H1 (cell line): ENCODE measurements at regions not wholly inside any gene's neighbourhood (a gene's known extent, or its start where the extent isn't known, plus 50 kb on each side); places are given as distances from the start of the nearest gene placed in this dataset.

Experiments
- CTCF ChIA-PET: fragments of 300-600 bp; sonication (Branson Sonifier 250); formaldehyde crosslinking; loops from one replicate; lab custom pipeline; 2021; ENCODE audit not compliant: partially characterized antibody; lab: Charles Lee
- POLR2A ChIA-PET: fragments of 300-600 bp; sonication (Branson Sonifier 250); formaldehyde crosslinking; loops from one replicate; lab custom pipeline; 2021; ENCODE audit warnings: inconsistent platforms; ENCODE audit not compliant: partially characterized antibody; lab: Charles Lee
- DNase-seq, 2 experiments: peaks; one replicate each; pipeline versions ENCODE4 v3.0.0 to v3.0.0-alpha.2; 2010 to 2022; ENCODE audit warnings: low spot score in 2 of 2, low read depth in 1 of 2, mixed read lengths in 1 of 2
- FAIRE-seq: peaks from 2 replicates; lab custom pipeline; 2011; peaks lifted over from hg19 to GRCh38; lab: Jason Lieb, UNC
- H2AFZ ChIP-seq: 2 replicates; pipeline ENCODE4 v1.8.1; 2012; ENCODE audit warnings: low read length, inconsistent platforms
- H2AK5ac ChIP-seq: 2 replicates; pipeline ENCODE4 v1.6.1; 2013; ENCODE audit warnings: low read depth, low read length
- H2BK120ac ChIP-seq: replicated peaks from 2 replicates; pipeline ENCODE3; 2013; ENCODE audit warnings: low read depth, low read length, inconsistent platforms
- H2BK12ac ChIP-seq: 2 replicates; pipeline ENCODE4 v1.6.1; 2013; ENCODE audit warnings: low read depth, low read length
- H2BK15ac ChIP-seq: 2 replicates; pipeline ENCODE4 v1.6.1; 2013; ENCODE audit warnings: low read length
- H2BK20ac ChIP-seq: 2 replicates; pipeline ENCODE4 v1.6.1; 2013; ENCODE audit warnings: low read length
- H2BK5ac ChIP-seq: 2 replicates; pipeline ENCODE4 v1.6.1; 2013; ENCODE audit warnings: low read depth, low read length
- H3K14ac ChIP-seq: 2 replicates; pipeline ENCODE4 v1.6.1; 2013; ENCODE audit warnings: inconsistent platforms; ENCODE audit not compliant: insufficient read length
- H3K18ac ChIP-seq: 2 replicates; pipeline ENCODE4 v1.6.1; 2013; ENCODE audit warnings: low read length; ENCODE audit errors: extremely low read depth
- H3K23ac ChIP-seq: 2 replicates; pipeline ENCODE4 v1.6.1; 2013; ENCODE audit warnings: inconsistent platforms; ENCODE audit not compliant: insufficient read length
- H3K23me2 ChIP-seq: 2 replicates; pipeline ENCODE4 v1.6.1; 2013; ENCODE audit warnings: low read depth, low read length
- H3K27ac ChIP-seq: 2 replicates; pipeline ENCODE4 v1.6.1; 2011; ENCODE audit warnings: low read depth, low read length, inconsistent platforms
- H3K27me3 ChIP-seq, 4 experiments: replicated peaks in 1 of 4; 1 replicate in 1 of 4; 2 replicates in 3 of 4; pipeline versions ENCODE4 v1.6.1 to v1.8.1; 2011 to 2013; ENCODE audit warnings: low read length in 3 of 4, mild to moderate bottlenecking in 3 of 4, inconsistent platforms in 2 of 4, mixed read lengths in 2 of 4, moderate library complexity in 1 of 4; ENCODE audit not compliant: control insufficient read depth in 3 of 4, insufficient read depth in 3 of 4; ENCODE audit errors: extremely low read depth in 1 of 4
- H3K36me3 ChIP-seq, 4 experiments: 2 replicates each; pipeline versions ENCODE4 v1.6.1 to v1.8.1; 2011 to 2013; ENCODE audit warnings: mild to moderate bottlenecking in 4 of 4, low read length in 3 of 4, moderate library complexity in 2 of 4, control low read depth in 1 of 4, inconsistent platforms in 1 of 4; ENCODE audit not compliant: insufficient read depth in 4 of 4, control insufficient read depth in 2 of 4
- H3K4ac ChIP-seq: replicated peaks from 2 replicates; pipeline ENCODE3; 2013; ENCODE audit warnings: low read length, low read depth, mixed read lengths, inconsistent platforms; ENCODE audit not compliant: insufficient read length
- H3K4me1 ChIP-seq, 4 experiments: replicated peaks in 1 of 4; 1 replicate in 1 of 4; 2 replicates in 3 of 4; pipeline versions ENCODE4 v1.6.1 to v1.8.1; 2011 to 2013; ENCODE audit warnings: low read length in 3 of 4, inconsistent platforms in 2 of 4, mixed read lengths in 1 of 4; ENCODE audit not compliant: insufficient read depth in 4 of 4, control insufficient read depth in 3 of 4
- H3K4me2 ChIP-seq, 2 experiments: 2 replicates each; pipeline versions ENCODE4 v1.6.1 to v1.8.1; 2011 to 2013; ENCODE audit warnings: low read depth in 2 of 2, low read length in 2 of 2, control low read depth in 1 of 2, inconsistent platforms in 1 of 2, mild to moderate bottlenecking in 1 of 2; ENCODE audit not compliant: insufficient read depth in 1 of 2
- H3K4me3 ChIP-seq, 4 experiments: fragments of 200-600, 300-600 bp in 1 of 4; sonication (generic), shearing (Covaris generic), sonication (Bioruptor Twin) in 1 of 4; 2 replicates each; pipeline versions ENCODE4 v1.5.1 to v1.8.1; 2011 to 2016; ENCODE audit warnings: low read length in 4 of 4, low read depth in 3 of 4, control low read depth in 2 of 4, inconsistent platforms in 2 of 4, mild to moderate bottlenecking in 2 of 4, mixed read lengths in 1 of 4, moderate library complexity in 1 of 4; ENCODE audit not compliant: insufficient read depth in 2 of 4; ENCODE audit errors: extremely low read depth in 1 of 4
- H3K56ac ChIP-seq: replicated peaks from 2 replicates; pipeline ENCODE3; 2013; ENCODE audit warnings: low read depth, mild to moderate bottlenecking, mixed read lengths, low read length, inconsistent platforms; ENCODE audit not compliant: insufficient read length
- H3K79me1 ChIP-seq: 2 replicates; pipeline ENCODE4 v1.6.1; 2013; ENCODE audit warnings: low read depth, low read length, control low read depth
- H3K79me2 ChIP-seq, 2 experiments: 2 replicates each; pipeline versions ENCODE4 v1.6.1 to v1.8.1; 2012 to 2013; ENCODE audit warnings: low read length in 2 of 2, mild to moderate bottlenecking in 2 of 2, inconsistent platforms in 1 of 2; ENCODE audit not compliant: insufficient read depth in 2 of 2, control insufficient read depth in 1 of 2
- H3K9ac ChIP-seq, 4 experiments: replicated peaks in 1 of 4; 1 replicate in 1 of 4; 2 replicates in 3 of 4; pipeline versions ENCODE4 v1.6.1 to v1.8.1; 2011 to 2013; ENCODE audit warnings: low read depth in 3 of 4, low read length in 3 of 4, control low read depth in 2 of 4, mild to moderate bottlenecking in 2 of 4, moderate library complexity in 2 of 4, inconsistent platforms in 1 of 4; ENCODE audit errors: extremely low read depth in 1 of 4
- H3K9me3 ChIP-seq, 2 experiments: 2 replicates each; pipeline versions ENCODE4 v1.6.1 to v1.8.1; 2012 to 2013; ENCODE audit warnings: mild to moderate bottlenecking in 2 of 2, moderate library complexity in 2 of 2, control low read depth in 1 of 2, inconsistent platforms in 1 of 2, low read depth in 1 of 2, low read length in 1 of 2, mixed read lengths in 1 of 2; ENCODE audit not compliant: insufficient read depth in 2 of 2
- H4K20me1 ChIP-seq, 2 experiments: replicated peaks in 1 of 2; 2 replicates each; pipeline versions ENCODE3 to v1.8.1; 2011 to 2013; ENCODE audit warnings: inconsistent platforms in 2 of 2, low read length in 2 of 2, mild to moderate bottlenecking in 1 of 2; ENCODE audit not compliant: insufficient read depth in 2 of 2, control insufficient read depth in 1 of 2
- H4K5ac ChIP-seq: 2 replicates; pipeline ENCODE4 v1.6.1; 2013; ENCODE audit warnings: low read length, low read depth, mixed read lengths, inconsistent platforms; ENCODE audit not compliant: insufficient read length
- H4K8ac ChIP-seq: 2 replicates; pipeline ENCODE4 v1.8.0; 2013; ENCODE audit warnings: mild to moderate bottlenecking, moderate library complexity, low read length, inconsistent platforms; ENCODE audit not compliant: insufficient read depth; ENCODE audit errors: extremely low read depth
- H4K91ac ChIP-seq: replicated peaks from 2 replicates; pipeline ENCODE3; 2013; ENCODE audit warnings: low read length, mixed read lengths, inconsistent platforms; ENCODE audit not compliant: insufficient read length
- CBX8 ChIP-seq: fragments of 300-800, 300-1000 bp; sonication (generic); IDR thresholded peaks from 2 replicates; pipeline ENCODE4 v1.7.1; 2016; ENCODE audit warnings: low read depth, low read length, borderline replicate concordance
- WGBS, 2 experiments: shearing (Covaris generic) in 1 of 2; methylation state at CpG; one replicate each; pipeline versions ENCODE4 v1.1.6 to v1.1.7; 2013 to 2015; ENCODE audit warnings: low lambda C conversion rate in 2 of 2, mixed read lengths in 2 of 2, inconsistent platforms in 1 of 2, low coverage in 1 of 2, missing lambda C conversion rate in 1 of 2; ENCODE audit not compliant: insufficient replicate concordance in 2 of 2, insufficient coverage in 1 of 2, insufficient read length in 1 of 2; ENCODE audit errors: extremely low coverage in 1 of 2, missing lambda C conversion rate in 1 of 2; 5-methylcytosine and 5-hydroxymethylcytosine counted together

GRCh38 chr15:35827911-35828310, 281.9 kb upstream of the DPH6 start:
- no peak overlapping the region for H2AK5ac ChIP-seq
- H3K18ac ChIP-seq: no peak overlapping the region
- H3K56ac ChIP-seq: no peak overlapping the region
- no peak for TF ChIP-seq CBX8
- 82% methylated on average over 3 of the region's 3 CpGs; no CpG with 5 or more reads in 1 of the 2 experiments for WGBS, 2 experiments
- H4K91ac ChIP-seq: no peak overlapping the region
- H3K27me3 ChIP-seq: no peaks in the 10 kb centered on the region
- no peaks in the 10 kb centered on the region for H3K36me3 ChIP-seq
- no peak overlapping the region for H3K14ac ChIP-seq
- H3K4ac ChIP-seq: no peak overlapping the region
- no peak overlapping the region for H2BK20ac ChIP-seq
- H3K79me1 ChIP-seq: no peaks in the 10 kb centered on the region
- no peak overlapping the region for H2BK15ac ChIP-seq
- H3K4me2 ChIP-seq: no peak overlapping the region
- no peak overlapping the region for H3K23ac ChIP-seq
- DNase-seq: no peak
- no peak overlapping the region for H2BK5ac ChIP-seq
- H3K9me3 ChIP-seq: no peaks in the 10 kb centered on the region
- ChIA-PET POLR2A (no interaction called here), CTCF (no interaction called here)
- H2BK12ac ChIP-seq: no peak overlapping the region
- no peaks in the 10 kb centered on the region; the same call in 1 of the 2 replicates for H3K23me2 ChIP-seq
- no peak overlapping the region for H2BK120ac ChIP-seq
- H3K79me2 ChIP-seq: no peaks in the 10 kb centered on the region
- no peak overlapping the region for H3K4me3 ChIP-seq
- no peak for FAIRE-seq
- H2AFZ ChIP-seq: no peak overlapping the region
- H4K5ac ChIP-seq: no peak overlapping the region
- no peak overlapping the region for H4K8ac ChIP-seq
- no peak overlapping the region for H3K9ac ChIP-seq
- no peaks in the 10 kb centered on the region for H4K20me1 ChIP-seq
- no peak overlapping the region for H3K27ac ChIP-seq
- H3K4me1 ChIP-seq: no peaks in the 10 kb centered on the region
